Central memory CD8-positive, alpha-beta T cell (primary cell): ENCODE measurements at regions not wholly inside any gene's neighbourhood (a gene's known extent, or its start where the extent isn't known, plus 50 kb on each side); places are given as distances from the start of the nearest gene placed in this dataset.
"Not testable (repeated sequence)": the region's sequence is repeated elsewhere in the genome, so short reads cannot be mapped to it uniquely, and the experiment has no call there.

Experiments used
- ATAC-seq: fragments of 150-1000 bp; cut with Tn5 transposase; replicated peaks from 2 replicates; pipeline ENCODE4 v1.10.0; 2022; ENCODE audit warnings: mild to moderate bottlenecking, moderate FRiP score, moderate number of reproducible peaks; ENCODE audit not compliant: poor library complexity, severe bottlenecking; ENCODE audit errors: extremely low read depth
- DNase-seq, 2 donors: peaks; one replicate each; pipeline ENCODE4 v3.0.0; 2021; ENCODE audit warnings: low spot score in 2 of 2
- H3K27ac Mint-ChIP-seq: one replicate; pipeline ENCODE4 v1.8.0; 2022; ENCODE audit warnings: low read depth, mild to moderate bottlenecking, moderate library complexity, mixed read lengths
- H3K27me3 Mint-ChIP-seq: one replicate; pipeline ENCODE4 v1.8.0; 2022; ENCODE audit warnings: mixed read lengths
- H3K36me3 Mint-ChIP-seq: one replicate; pipeline ENCODE4 v1.8.0; 2022; ENCODE audit warnings: mild to moderate bottlenecking, moderate library complexity, mixed read lengths; ENCODE audit not compliant: insufficient read depth
- H3K4me1 Mint-ChIP-seq: one replicate; pipeline ENCODE4 v1.8.0; 2022; ENCODE audit warnings: mixed read lengths
- H3K4me3 Mint-ChIP-seq: one replicate; pipeline ENCODE4 v1.8.0; 2022; ENCODE audit warnings: mild to moderate bottlenecking, moderate library complexity, mixed read lengths
- H3K9me3 Mint-ChIP-seq: one replicate; pipeline ENCODE4 v1.8.0; 2022; ENCODE audit warnings: mixed read lengths

DNA sequence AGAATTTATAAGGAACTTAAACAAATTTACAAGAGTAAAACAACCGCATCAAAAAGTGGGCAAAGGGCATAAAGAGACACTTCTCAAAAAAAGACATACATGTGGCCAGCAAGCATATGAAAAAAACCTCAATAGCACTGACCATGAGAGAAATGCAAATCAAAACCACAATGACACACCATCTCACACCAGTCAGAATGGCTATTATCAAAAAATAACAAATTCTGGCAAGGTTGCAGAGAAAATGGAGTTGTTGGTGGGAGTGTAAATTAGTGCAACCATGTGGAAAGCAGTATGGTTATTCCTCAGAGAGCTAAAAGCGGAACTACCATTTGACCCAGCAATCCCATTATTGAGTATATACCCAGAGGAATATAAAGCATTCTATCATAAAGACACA is 866.8 kb upstream of the TENM4 start:
- ATAC-seq: no peak
- DNase-seq: no peak
- Mint-ChIP-seq H3K4me3 (no peak overlapping the region), H3K36me3 (no peaks in the 10 kb centered on the region), H3K27me3 (no peaks in the 10 kb centered on the region), H3K4me1 (no peaks in the 10 kb centered on the region), H3K9me3 (peaks cover 14% of the 10 kb centered on the region), H3K27ac (no peak overlapping the region)

DNA sequence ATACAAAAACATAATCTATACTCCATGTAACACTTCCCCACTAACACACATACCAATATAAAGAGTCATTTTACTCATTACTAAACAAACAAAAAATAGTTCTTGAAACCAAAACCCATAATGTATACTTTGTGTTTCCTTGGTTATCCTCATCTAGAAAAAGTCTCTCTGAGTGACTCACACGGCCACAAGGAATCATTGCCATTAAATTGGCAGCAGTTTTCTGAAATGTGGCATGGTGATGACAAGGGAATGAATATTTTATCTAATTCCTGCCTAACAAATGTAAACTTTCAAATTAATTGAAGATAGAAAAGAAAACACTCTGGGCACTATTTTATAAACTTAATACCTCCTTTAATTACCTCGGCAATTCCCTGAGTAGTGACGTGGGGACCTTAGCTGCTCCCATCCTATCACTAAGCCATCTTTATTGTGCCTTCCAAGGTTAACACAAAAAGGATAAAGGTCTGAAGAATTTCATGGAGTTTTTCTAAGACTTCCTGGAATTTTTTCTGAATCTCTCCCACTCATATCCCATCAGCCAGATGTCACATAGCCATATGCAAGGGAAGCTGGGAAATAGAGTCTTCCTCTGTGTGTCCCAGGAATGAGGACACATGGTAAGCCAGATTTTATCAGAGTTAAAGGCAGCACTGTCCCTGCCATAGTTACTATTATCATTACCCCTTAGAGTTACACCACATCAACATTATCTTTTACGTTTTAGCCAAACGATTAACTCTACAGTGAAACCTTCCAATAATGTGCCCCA is 857.2 kb upstream of the TENM4 start:
- Mint-ChIP-seq H3K4me1 (no peaks in the 10 kb centered on the region), H3K27me3 (no peaks in the 10 kb centered on the region), H3K4me3 (no peak overlapping the region), H3K27ac (no peak overlapping the region), H3K9me3 (peaks cover 14% of the 10 kb centered on the region), H3K36me3 (no peaks in the 10 kb centered on the region)
- ATAC-seq (no peak), DNase-seq (no peak)

DNA sequence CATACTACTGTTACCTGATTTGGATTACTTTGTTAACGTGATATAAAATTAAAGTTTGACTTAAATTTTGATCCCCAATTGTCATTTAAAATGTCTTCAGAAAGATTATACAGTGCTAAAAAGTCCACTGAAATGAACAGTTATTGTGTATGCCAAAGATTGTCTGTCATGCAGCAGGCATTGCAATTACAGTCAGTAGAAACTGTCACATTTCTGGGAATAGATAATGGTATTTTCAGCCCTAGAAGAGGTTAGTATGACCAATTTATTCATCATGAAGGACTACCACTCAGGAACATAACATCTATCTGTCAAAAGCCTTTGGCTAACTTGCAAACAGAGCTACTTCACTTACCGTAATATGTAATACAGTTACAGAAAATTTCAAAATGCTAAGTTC is 852.5 kb upstream of the TENM4 start:
- no peak for ATAC-seq
- H3K27me3 Mint-ChIP-seq: no peaks in the 10 kb centered on the region
- no peaks in the 10 kb centered on the region for H3K4me1 Mint-ChIP-seq
- no peak for DNase-seq
- no peak overlapping the region for H3K4me3 Mint-ChIP-seq
- no peaks in the 10 kb centered on the region for H3K36me3 Mint-ChIP-seq
- H3K9me3 Mint-ChIP-seq: peaks cover 24% of the 10 kb centered on the region
- no peak overlapping the region for H3K27ac Mint-ChIP-seq

GRCh38 chr11:80284946-80285785 is 844.3 kb upstream of the TENM4 start:
- no peak overlapping the region for H3K4me3 Mint-ChIP-seq
- ATAC-seq (no peak), DNase-seq (no peak)
- no peaks in the 10 kb centered on the region for H3K4me1 Mint-ChIP-seq
- no peaks in the 10 kb centered on the region for H3K27me3 Mint-ChIP-seq
- H3K27ac Mint-ChIP-seq: no peak overlapping the region
- no peaks in the 10 kb centered on the region for H3K36me3 Mint-ChIP-seq
- H3K9me3 Mint-ChIP-seq: peaks cover 14% of the 10 kb centered on the region

GRCh38 chr11:80282643-80283042 is 841.8 kb upstream of the TENM4 start:
- no peak for DNase-seq
- H3K27me3 Mint-ChIP-seq: no peaks in the 10 kb centered on the region
- ATAC-seq: no peak
- H3K36me3 Mint-ChIP-seq: no peaks in the 10 kb centered on the region
- no peak overlapping the region for H3K4me3 Mint-ChIP-seq
- H3K4me1 Mint-ChIP-seq: no peaks in the 10 kb centered on the region
- H3K9me3 Mint-ChIP-seq: peaks cover 7% of the 10 kb centered on the region
- no peak overlapping the region for H3K27ac Mint-ChIP-seq

- Mint-ChIP-seq H3K4me3 (no peak overlapping the region), H3K36me3 (no peaks in the 10 kb centered on the region), H3K4me1 (no peaks in the 10 kb centered on the region), H3K27ac (no peak overlapping the region), H3K9me3 (peaks cover 7% of the 10 kb centered on the region), H3K27me3 (no peaks in the 10 kb centered on the region)
- DNase-seq (no peak), ATAC-seq (no peak)
Measured at GRCh38 chr11:80281194-80281593, 840.4 kb upstream of the TENM4 start.

DNA sequence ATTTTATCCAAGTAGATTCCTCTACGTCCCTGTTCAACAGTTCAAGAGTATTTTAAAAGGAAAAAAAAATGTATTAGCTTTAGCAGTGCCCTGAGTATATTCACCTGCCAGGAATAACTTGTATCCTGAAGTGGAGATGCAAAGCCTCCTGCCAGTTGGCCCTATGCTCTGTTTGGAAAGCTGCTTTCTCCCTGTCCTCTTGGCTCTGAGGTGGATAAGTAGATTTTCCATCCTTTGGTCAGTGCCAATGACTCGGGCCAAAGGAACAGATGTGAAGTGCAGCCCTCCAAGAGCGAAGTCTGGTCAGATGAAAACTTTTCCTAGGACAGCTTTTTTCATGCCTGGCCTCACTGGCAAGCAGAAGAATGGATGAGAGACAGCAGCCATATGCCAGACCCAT is 839.9 kb upstream of the TENM4 start:
- Mint-ChIP-seq H3K27me3 (no peaks in the 10 kb centered on the region), H3K9me3 (peaks cover 7% of the 10 kb centered on the region), H3K27ac (no peak overlapping the region), H3K4me3 (no peak overlapping the region), H3K36me3 (no peaks in the 10 kb centered on the region), H3K4me1 (no peaks in the 10 kb centered on the region)
- ATAC-seq (no peak), DNase-seq (no peak)

DNA sequence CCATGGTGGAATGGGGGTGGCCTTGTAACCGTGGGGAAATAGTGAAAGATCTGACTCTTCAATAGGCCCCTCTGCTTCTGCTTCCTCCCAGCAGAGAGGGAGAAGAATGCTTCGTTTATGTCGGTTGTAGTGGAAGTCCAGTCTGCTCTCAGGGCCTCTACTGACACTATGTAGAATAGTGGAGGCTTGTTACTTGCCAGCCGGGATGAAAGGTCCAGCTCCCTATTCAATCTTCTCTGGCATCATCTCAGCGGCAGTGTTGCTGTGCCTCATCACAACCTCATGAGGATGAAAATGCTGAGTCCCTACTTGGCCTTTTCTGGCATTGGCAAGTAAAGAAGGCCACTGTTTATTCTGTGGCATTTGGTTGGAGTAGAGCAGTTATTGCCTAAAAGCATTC is 820.9 kb upstream of the TENM4 start:
- Mint-ChIP-seq H3K36me3 (no peaks in the 10 kb centered on the region), H3K27ac (no peak overlapping the region), H3K27me3 (no peaks in the 10 kb centered on the region), H3K9me3 (peaks cover 10% of the 10 kb centered on the region), H3K4me1 (no peaks in the 10 kb centered on the region), H3K4me3 (no peak overlapping the region)
- ATAC-seq (no peak), DNase-seq (no peak)

DNA sequence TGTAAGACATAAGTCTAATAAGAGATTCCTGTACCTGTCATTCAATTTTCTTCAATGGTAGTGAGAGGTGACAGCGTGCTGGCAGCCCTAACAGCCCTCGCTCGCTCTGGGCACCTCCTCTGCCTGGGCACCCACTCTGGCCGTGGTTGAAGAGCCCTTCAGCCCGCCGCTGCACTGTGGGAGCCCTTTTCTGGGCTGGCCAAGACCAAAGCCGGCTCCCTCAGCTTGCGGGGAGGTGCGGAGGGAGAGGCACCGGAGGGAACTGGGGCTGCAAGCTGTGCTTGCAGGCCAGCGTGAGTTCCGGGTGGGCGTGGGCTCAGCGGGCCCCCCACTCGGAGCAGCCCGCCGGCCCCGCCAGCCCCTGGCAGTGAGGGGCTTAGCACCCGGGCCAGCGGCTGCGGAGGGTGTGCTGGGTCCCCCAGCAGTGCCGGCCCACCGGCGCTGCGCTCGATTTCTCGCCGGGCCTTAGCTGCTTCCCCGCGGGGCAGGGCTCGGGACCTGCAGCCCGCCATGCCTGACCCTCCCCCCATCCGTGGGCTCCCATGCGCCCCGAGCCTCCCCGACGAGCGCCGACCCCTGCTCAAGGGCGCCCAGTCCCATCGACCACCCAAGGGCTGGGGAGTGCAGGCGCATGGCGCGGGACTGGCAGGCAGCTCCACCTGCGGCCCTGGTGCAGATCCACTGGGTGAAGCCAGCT is 816.6 kb upstream of the TENM4 start:
- H3K27ac Mint-ChIP-seq, H3K4me3 Mint-ChIP-seq: not testable (repeated sequence)
- H3K9me3 Mint-ChIP-seq: peaks cover 12% of the 10 kb centered on the region

GRCh38 chr11:80255021-80255420 is 814.2 kb upstream of the TENM4 start:
- H3K4me3 Mint-ChIP-seq: no peak overlapping the region
- H3K27me3 Mint-ChIP-seq: no peaks in the 10 kb centered on the region
- no peak for DNase-seq
- H3K4me1 Mint-ChIP-seq: no peaks in the 10 kb centered on the region
- H3K9me3 Mint-ChIP-seq: peaks cover 19% of the 10 kb centered on the region
- no peaks in the 10 kb centered on the region for H3K36me3 Mint-ChIP-seq
- no peak overlapping the region for H3K27ac Mint-ChIP-seq
- no peak for ATAC-seq

More for the DNA sequence above, 816.6 kb upstream of the TENM4 start:
- H3K36me3 Mint-ChIP-seq, DNase-seq, H3K27me3 Mint-ChIP-seq, H3K4me1 Mint-ChIP-seq, ATAC-seq: not testable (repeated sequence)

DNA sequence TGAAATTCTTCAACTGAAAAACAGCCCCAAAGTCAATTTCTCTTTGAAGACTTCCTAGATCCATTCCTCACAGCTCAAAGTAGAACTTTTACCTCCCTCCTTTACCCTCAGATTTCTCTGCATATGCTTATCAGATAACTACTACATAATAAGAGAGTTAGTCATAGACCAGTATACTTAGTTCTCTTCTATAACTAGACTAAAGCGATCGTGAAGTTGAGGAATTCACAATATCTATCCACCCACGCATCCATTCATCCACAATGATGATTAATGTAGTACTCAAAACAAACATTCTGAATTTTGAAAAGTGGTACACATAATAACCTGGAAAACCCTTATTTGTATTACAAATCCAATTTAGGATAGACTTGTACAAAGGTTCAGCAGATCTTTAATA is 800.9 kb upstream of the TENM4 start:
- H3K9me3 Mint-ChIP-seq: peaks cover 38% of the 10 kb centered on the region
- H3K27ac Mint-ChIP-seq: no peak overlapping the region
- no peaks in the 10 kb centered on the region for H3K36me3 Mint-ChIP-seq
- ATAC-seq (no peak), DNase-seq (no peak)
- H3K4me1 Mint-ChIP-seq: no peaks in the 10 kb centered on the region
- no peaks in the 10 kb centered on the region for H3K27me3 Mint-ChIP-seq
- no peak overlapping the region for H3K4me3 Mint-ChIP-seq

DNA sequence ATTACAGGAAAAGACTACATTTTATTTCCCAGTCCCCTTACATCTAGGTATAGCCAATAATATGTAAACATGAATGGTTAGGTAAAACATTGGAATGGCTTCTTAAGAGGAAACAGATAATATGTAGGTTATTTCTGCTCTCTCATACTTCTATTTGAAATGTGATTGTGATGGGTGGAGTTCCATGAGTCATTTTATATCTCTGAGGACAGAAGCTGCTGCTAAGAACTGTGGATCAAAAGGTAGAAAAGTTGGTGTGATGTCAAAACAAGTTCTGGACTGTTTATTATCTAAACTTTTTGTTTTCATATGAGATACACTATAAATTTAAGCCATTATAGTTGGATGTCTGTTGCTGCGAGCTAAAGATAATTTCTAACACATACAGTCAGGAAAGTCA is 799.4 kb upstream of the TENM4 start:
- ATAC-seq (no peak), DNase-seq (no peak)
- no peaks in the 10 kb centered on the region for H3K4me1 Mint-ChIP-seq
- no peaks in the 10 kb centered on the region for H3K27me3 Mint-ChIP-seq
- no peaks in the 10 kb centered on the region for H3K36me3 Mint-ChIP-seq
- H3K9me3 Mint-ChIP-seq: peaks cover 32% of the 10 kb centered on the region
- H3K4me3 Mint-ChIP-seq: no peak overlapping the region
- no peak overlapping the region for H3K27ac Mint-ChIP-seq
